Fibroblast of lung (primary cell): ENCODE measurements at regions not wholly inside any gene's neighbourhood (a gene's known extent, or its start where the extent isn't known, plus 50 kb on each side); places are given as distances from the start of the nearest gene placed in this dataset.

Experiments
- DNase-seq, 2 donors: peaks; one replicate each; pipeline versions ENCODE4 v3.0.0 to v3.0.0-alpha.2; 2010; ENCODE audit warnings: low read depth in 2 of 2
- H2AFZ ChIP-seq: 2 replicates; pipeline ENCODE4 v1.5.1; 2012; ENCODE audit warnings: low read length, control low read depth, inconsistent platforms
- H3K27ac ChIP-seq: 2 replicates; pipeline ENCODE4 v1.5.1; 2011; ENCODE audit warnings: low read length, control low read depth; ENCODE audit not compliant: insufficient read depth
- H3K27me3 ChIP-seq: 2 replicates; pipeline ENCODE4 v1.5.1; 2011; ENCODE audit warnings: mild to moderate bottlenecking, low read length; ENCODE audit not compliant: control insufficient read depth, insufficient read depth
- H3K36me3 ChIP-seq: 2 replicates; pipeline ENCODE4 v1.5.1; 2011; ENCODE audit warnings: low read length; ENCODE audit not compliant: control insufficient read depth, insufficient read depth
- H3K4me1 ChIP-seq: 2 replicates; pipeline ENCODE4 v1.5.1; 2011; ENCODE audit warnings: low read length; ENCODE audit not compliant: control insufficient read depth, insufficient read depth; ENCODE audit errors: extremely low read depth
- H3K4me2 ChIP-seq: 2 replicates; pipeline ENCODE4 v1.5.1; 2011; ENCODE audit warnings: low read length, control low read depth; ENCODE audit not compliant: insufficient read depth; ENCODE audit errors: extremely low read depth
- H3K4me3 ChIP-seq, 4 experiments: fragments of 200-600 bp in 1 of 4; sonication (generic) in 1 of 4; replicated peaks in 1 of 4; 2 replicates each; pipeline ENCODE4 v1.5.1; 2011 to 2016; ENCODE audit warnings: low read length in 4 of 4, low read depth in 3 of 4, mild to moderate bottlenecking in 3 of 4, control low read depth in 2 of 4, inconsistent platforms in 1 of 4, mixed read lengths in 1 of 4; ENCODE audit not compliant: insufficient read depth in 1 of 4; ENCODE audit errors: control extremely low read depth in 1 of 4
- H3K79me2 ChIP-seq: 2 replicates; pipeline ENCODE4 v1.5.1; 2012; ENCODE audit warnings: mild to moderate bottlenecking, low read length, inconsistent platforms; ENCODE audit not compliant: control insufficient read depth, insufficient read depth
- H3K9ac ChIP-seq: 2 replicates; pipeline ENCODE4 v1.5.1; 2011; ENCODE audit warnings: mild to moderate bottlenecking, low read length, control low read depth; ENCODE audit not compliant: insufficient read depth
- H3K9me3 ChIP-seq: 2 replicates; pipeline ENCODE4 v1.5.1; 2012; ENCODE audit warnings: low read depth, low read length; ENCODE audit not compliant: control insufficient read depth, insufficient read depth
- H4K20me1 ChIP-seq: 2 replicates; pipeline ENCODE4 v1.5.1; 2011; ENCODE audit warnings: low read length; ENCODE audit not compliant: control insufficient read depth, insufficient read depth; ENCODE audit errors: extremely low read depth
- EZH2 ChIP-seq: IDR thresholded peaks from 2 replicates; pipeline ENCODE4 v1.5.1; 2012; ENCODE audit warnings: low read length, control low read depth, mild to moderate bottlenecking; ENCODE audit errors: missing control alignments
- TF ChIP-seq, protein P1 (sequence below), 2 donors: IDR thresholded peaks in 1 of 2; conservative IDR thresholded peaks in 1 of 2; 1 replicate in 1 of 2; 2 replicates in 1 of 2; pipeline ENCODE4 v1.5.1; 2011 to 2012; ENCODE audit warnings: low read length in 2 of 2, control low read depth in 1 of 2, inconsistent platforms in 1 of 2, low read depth in 1 of 2, mild to moderate bottlenecking in 1 of 2

DNA sequence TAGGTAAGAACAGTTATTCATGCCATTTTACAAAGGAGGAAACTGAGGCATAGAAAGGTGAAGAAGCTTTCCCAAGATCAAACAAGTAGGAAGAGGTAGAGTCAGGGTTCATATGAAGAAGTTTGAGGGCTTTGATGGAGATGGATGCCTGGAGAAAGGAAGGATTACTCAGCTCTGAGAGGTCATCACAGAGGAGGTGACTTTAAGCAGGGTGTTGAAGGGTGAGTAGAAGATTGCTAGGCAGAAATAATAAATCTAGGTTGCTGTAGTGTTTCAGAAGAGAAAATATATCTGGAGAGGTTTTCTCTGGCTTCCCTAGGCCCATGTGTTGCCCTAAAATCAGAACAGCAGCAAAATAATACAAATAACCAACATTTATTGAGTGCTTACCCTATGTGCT is 196.3 kb downstream of the PALM2AKAP2 start:
- TF ChIP-seq, protein P1, sequence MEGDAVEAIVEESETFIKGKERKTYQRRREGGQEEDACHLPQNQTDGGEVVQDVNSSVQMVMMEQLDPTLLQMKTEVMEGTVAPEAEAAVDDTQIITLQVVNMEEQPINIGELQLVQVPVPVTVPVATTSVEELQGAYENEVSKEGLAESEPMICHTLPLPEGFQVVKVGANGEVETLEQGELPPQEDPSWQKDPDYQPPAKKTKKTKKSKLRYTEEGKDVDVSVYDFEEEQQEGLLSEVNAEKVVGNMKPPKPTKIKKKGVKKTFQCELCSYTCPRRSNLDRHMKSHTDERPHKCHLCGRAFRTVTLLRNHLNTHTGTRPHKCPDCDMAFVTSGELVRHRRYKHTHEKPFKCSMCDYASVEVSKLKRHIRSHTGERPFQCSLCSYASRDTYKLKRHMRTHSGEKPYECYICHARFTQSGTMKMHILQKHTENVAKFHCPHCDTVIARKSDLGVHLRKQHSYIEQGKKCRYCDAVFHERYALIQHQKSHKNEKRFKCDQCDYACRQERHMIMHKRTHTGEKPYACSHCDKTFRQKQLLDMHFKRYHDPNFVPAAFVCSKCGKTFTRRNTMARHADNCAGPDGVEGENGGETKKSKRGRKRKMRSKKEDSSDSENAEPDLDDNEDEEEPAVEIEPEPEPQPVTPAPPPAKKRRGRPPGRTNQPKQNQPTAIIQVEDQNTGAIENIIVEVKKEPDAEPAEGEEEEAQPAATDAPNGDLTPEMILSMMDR (conservative IDR thresholded peaks at IDR 0.05 in 1 of 2, IDR thresholded peaks at IDR 0.05 in 1 of 2; ENCODE audit: low read depth in 1 of 2, low read length in 2 of 2) = no peak
- TF ChIP-seq EZH2 = no peak
- DNase-seq = no peak
- no peak overlapping the region for H3K27ac ChIP-seq

GRCh38 chr9:109977521-109977920 is 197.5 kb downstream of the PALM2AKAP2 start:
- no peaks in the 10 kb centered on the region for H3K79me2 ChIP-seq
- H3K4me1 ChIP-seq = no peaks in the 10 kb centered on the region
- TF ChIP-seq EZH2 = no peak
- TF ChIP-seq, protein P1 (conservative IDR thresholded peaks at IDR 0.05 in 1 of 2, IDR thresholded peaks at IDR 0.05 in 1 of 2; ENCODE audit: low read depth in 1 of 2, low read length in 2 of 2) = no peak
- DNase-seq = no peak
- no peak overlapping the region for H2AFZ ChIP-seq
- no peaks in the 10 kb centered on the region for H3K36me3 ChIP-seq
- H3K4me3 ChIP-seq = no peak overlapping the region
- H3K27ac ChIP-seq = no peak overlapping the region
- H3K27me3 ChIP-seq = no peaks in the 10 kb centered on the region
- no peaks in the 10 kb centered on the region for H4K20me1 ChIP-seq
- no peak overlapping the region for H3K4me2 ChIP-seq
- H3K9ac ChIP-seq = no peak overlapping the region
- H3K9me3 ChIP-seq = no peaks in the 10 kb centered on the region

More for the DNA sequence above, 196.3 kb downstream of the PALM2AKAP2 start:
- Histone ChIP-seq H4K20me1 (no peaks in the 10 kb centered on the region), H2AFZ (no peak overlapping the region), H3K36me3 (no peaks in the 10 kb centered on the region), H3K9ac (no peak overlapping the region), H3K4me2 (no peak overlapping the region), H3K4me1 (no peaks in the 10 kb centered on the region), H3K79me2 (no peaks in the 10 kb centered on the region), H3K27me3 (no peaks in the 10 kb centered on the region), H3K9me3 (no peaks in the 10 kb centered on the region), H3K4me3 (no peak overlapping the region)

DNA sequence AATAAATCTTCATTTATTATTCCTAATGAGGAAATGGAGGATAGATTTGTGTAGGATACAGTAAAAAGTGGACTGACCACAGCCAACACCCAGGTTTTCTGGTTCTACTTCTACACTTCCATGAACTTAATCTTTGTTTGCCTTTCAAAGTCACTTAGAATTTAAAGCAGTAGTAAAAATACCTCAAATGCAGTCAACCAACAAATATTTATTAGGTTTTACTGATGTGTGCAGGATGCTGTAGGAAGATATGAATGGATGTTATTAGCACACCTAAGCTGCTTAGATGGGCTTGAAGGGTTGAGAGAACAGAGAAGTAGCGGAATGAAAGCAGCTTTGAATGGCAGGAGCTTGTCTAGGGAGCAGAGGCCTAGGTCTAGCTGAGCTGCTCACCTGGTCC is 201.1 kb downstream of the PALM2AKAP2 start:
- DNase-seq = no peak
- Histone ChIP-seq H3K9me3 (no peaks in the 10 kb centered on the region), H3K27me3 (no peaks in the 10 kb centered on the region), H3K4me2 (no peak overlapping the region), H4K20me1 (no peaks in the 10 kb centered on the region), H3K36me3 (no peaks in the 10 kb centered on the region), H3K9ac (no peak overlapping the region), H3K4me1 (peaks cover 3% of the 10 kb centered on the region), H3K27ac (no peak overlapping the region), H3K4me3 (no peak overlapping the region), H3K79me2 (no peaks in the 10 kb centered on the region), H2AFZ (no peak overlapping the region)
- TF ChIP-seq, protein P1 (conservative IDR thresholded peaks at IDR 0.05 in 1 of 2, IDR thresholded peaks at IDR 0.05 in 1 of 2; ENCODE audit: low read depth in 1 of 2, low read length in 2 of 2) = no peak
- TF ChIP-seq EZH2 = no peak
